ENCODE measurements at regions not wholly inside any gene's neighbourhood (a gene's known extent, or its start where the extent isn't known, plus 50 kb on each side); places are given as distances from the start of the nearest gene placed in this dataset.
A peak's percentile ranks its signal among the peaks of the same experiment; 100 is the strongest.
"Not testable (repeated sequence)": the region's sequence is repeated elsewhere in the genome, so short reads cannot be mapped to it uniquely, and the experiment has no call there.

GRCh38 chr1:229140119-229140396 lies 130.9 kb upstream of the RAB4A start:
- H3K4me1 Mint-ChIP-seq = peaks cover 22% of the 10 kb centered on the region
- no peak for DNase-seq (ENCODE audit: low spot score in 2 of 2)
- H3K36me3 Mint-ChIP-seq = no peaks in the 10 kb centered on the region
- ATAC-seq = no peak
- no peak overlapping the region for H3K27ac Mint-ChIP-seq
- H3K4me3 Mint-ChIP-seq = no peak overlapping the region
- no peaks in the 10 kb centered on the region for H3K9me3 Mint-ChIP-seq

- DNase-seq (ENCODE audit: low spot score in 2 of 2) = no peak
- Mint-ChIP-seq H3K4me1 (peaks cover 22% of the 10 kb centered on the region), H3K4me3 (no peak overlapping the region), H3K36me3 (no peaks in the 10 kb centered on the region), H3K27ac (no peak overlapping the region), H3K9me3 (no peaks in the 10 kb centered on the region)
- ATAC-seq = no peak
Observed at GRCh38 chr1:229141271-229141670, 129.6 kb upstream of the RAB4A start.

GRCh38 chr1:229141689-229142377 lies 129.1 kb upstream of the RAB4A start:
- Mint-ChIP-seq H3K27ac (no peak overlapping the region), H3K36me3 (no peaks in the 10 kb centered on the region), H3K4me1 (peaks cover 24% of the 10 kb centered on the region), H3K4me3 (no peak overlapping the region), H3K9me3 (no peaks in the 10 kb centered on the region)
- DNase-seq (ENCODE audit: low spot score in 2 of 2) = no peak
- no peak for ATAC-seq

- no peaks in the 10 kb centered on the region for H3K9me3 Mint-ChIP-seq
- peaks cover 26% of the 10 kb centered on the region for H3K4me1 Mint-ChIP-seq
- no peak for DNase-seq (ENCODE audit: low spot score in 2 of 2)
- no peaks in the 10 kb centered on the region for H3K36me3 Mint-ChIP-seq
- H3K4me3 Mint-ChIP-seq = no peak overlapping the region
- H3K27ac Mint-ChIP-seq = no peak overlapping the region
- no peak for ATAC-seq
Observed at GRCh38 chr1:229142471-229142870, 128.4 kb upstream of the RAB4A start.

- Mint-ChIP-seq H3K4me3 (no peak overlapping the region), H3K9me3 (no peaks in the 10 kb centered on the region), H3K36me3 (no peaks in the 10 kb centered on the region), H3K4me1 (peaks cover 7% of the 10 kb centered on the region), H3K27ac (no peak overlapping the region)
- DNase-seq (ENCODE audit: low spot score in 2 of 2) (no peak), ATAC-seq (no peak)
Observed at GRCh38 chr1:229146647-229147046, 124.3 kb upstream of the RAB4A start.

GRCh38 chr1:229147072-229147471 lies 123.8 kb upstream of the RAB4A start:
- Mint-ChIP-seq H3K4me1 (peaks cover 7% of the 10 kb centered on the region), H3K36me3 (no peaks in the 10 kb centered on the region), H3K27ac (no peak overlapping the region), H3K9me3 (no peaks in the 10 kb centered on the region), H3K4me3 (no peak overlapping the region)
- DNase-seq (ENCODE audit: low spot score in 2 of 2) (no peak), ATAC-seq (no peak)

- no peaks in the 10 kb centered on the region for H3K9me3 Mint-ChIP-seq
- no peak for ATAC-seq
- no peak overlapping the region for H3K4me3 Mint-ChIP-seq
- peaks cover 7% of the 10 kb centered on the region for H3K4me1 Mint-ChIP-seq
- H3K36me3 Mint-ChIP-seq = no peaks in the 10 kb centered on the region
- DNase-seq (ENCODE audit: low spot score in 2 of 2) = no peak
- no peak overlapping the region for H3K27ac Mint-ChIP-seq
Observed at GRCh38 chr1:229148041-229148671, 122.8 kb upstream of the RAB4A start.

GRCh38 chr1:229148743-229149142 lies 122.2 kb upstream of the RAB4A start:
- Mint-ChIP-seq H3K27ac (no peak overlapping the region), H3K36me3 (no peaks in the 10 kb centered on the region), H3K4me3 (no peak overlapping the region), H3K9me3 (no peaks in the 10 kb centered on the region), H3K4me1 (peaks cover 7% of the 10 kb centered on the region)
- peak; percentile 26 for ATAC-seq
- DNase-seq (ENCODE audit: low spot score in 2 of 2) = no peak

- Mint-ChIP-seq H3K27ac (no peak overlapping the region), H3K9me3 (no peaks in the 10 kb centered on the region), H3K4me1 (peaks cover 7% of the 10 kb centered on the region), H3K4me3 (no peak overlapping the region), H3K36me3 (no peaks in the 10 kb centered on the region)
- ATAC-seq (peak; percentile 8), DNase-seq (ENCODE audit: low spot score in 2 of 2) (no peak)
Observed at GRCh38 chr1:229149435-229149834, 121.5 kb upstream of the RAB4A start.

GRCh38 chr1:229150518-229150917 lies 120.4 kb upstream of the RAB4A start:
- H3K27ac Mint-ChIP-seq = no peak overlapping the region
- DNase-seq (ENCODE audit: low spot score in 2 of 2) = no peak
- ATAC-seq = no peak
- no peaks in the 10 kb centered on the region for H3K9me3 Mint-ChIP-seq
- H3K4me1 Mint-ChIP-seq = peaks cover 11% of the 10 kb centered on the region
- no peak overlapping the region for H3K4me3 Mint-ChIP-seq
- no peaks in the 10 kb centered on the region for H3K36me3 Mint-ChIP-seq

GRCh38 chr1:229151412-229151811 lies 119.5 kb upstream of the RAB4A start:
- not testable (repeated sequence) for H3K4me3 Mint-ChIP-seq; H3K36me3 Mint-ChIP-seq; H3K9me3 Mint-ChIP-seq; ATAC-seq; H3K27ac Mint-ChIP-seq; DNase-seq (ENCODE audit: low spot score in 2 of 2)
- peaks cover 15% of the 10 kb centered on the region for H3K4me1 Mint-ChIP-seq

GRCh38 chr1:229152311-229152710 lies 118.6 kb upstream of the RAB4A start:
- no peak for DNase-seq (ENCODE audit: low spot score in 2 of 2)
- ATAC-seq = no peak
- no peaks in the 10 kb centered on the region for H3K9me3 Mint-ChIP-seq
- no peaks in the 10 kb centered on the region for H3K36me3 Mint-ChIP-seq
- peaks cover 14% of the 10 kb centered on the region for H3K4me1 Mint-ChIP-seq
- no peak overlapping the region for H3K27ac Mint-ChIP-seq
- no peak overlapping the region for H3K4me3 Mint-ChIP-seq

GRCh38 chr1:229153955-229154548 lies 116.9 kb upstream of the RAB4A start:
- no peak overlapping the region for H3K27ac Mint-ChIP-seq
- no peaks in the 10 kb centered on the region for H3K9me3 Mint-ChIP-seq
- no peaks in the 10 kb centered on the region for H3K36me3 Mint-ChIP-seq
- peaks cover 14% of the 10 kb centered on the region for H3K4me1 Mint-ChIP-seq
- H3K4me3 Mint-ChIP-seq = no peak overlapping the region
- DNase-seq (ENCODE audit: low spot score in 2 of 2) = no peak
- ATAC-seq = no peak

GRCh38 chr1:229154811-229155210 lies 116.1 kb upstream of the RAB4A start:
- Mint-ChIP-seq H3K9me3 (no peaks in the 10 kb centered on the region), H3K27ac (no peak overlapping the region), H3K4me3 (no peak overlapping the region), H3K4me1 (peaks cover 14% of the 10 kb centered on the region), H3K36me3 (no peaks in the 10 kb centered on the region)
- ATAC-seq (no peak), DNase-seq (ENCODE audit: low spot score in 2 of 2) (no peak)

GRCh38 chr1:229155472-229155871 lies 115.4 kb upstream of the RAB4A start:
- ATAC-seq (peak; percentile 55), DNase-seq (ENCODE audit: low spot score in 2 of 2) (no peak)
- Mint-ChIP-seq H3K9me3 (no peaks in the 10 kb centered on the region), H3K36me3 (no peaks in the 10 kb centered on the region), H3K4me3 (no peak overlapping the region), H3K4me1 (peaks cover 14% of the 10 kb centered on the region), H3K27ac (no peak overlapping the region)

GRCh38 chr1:229156872-229157271 lies 114.0 kb upstream of the RAB4A start:
- no peak for ATAC-seq
- no peak overlapping the region for H3K4me3 Mint-ChIP-seq
- peak overlapping the region; percentile 43 for H3K27ac Mint-ChIP-seq
- H3K9me3 Mint-ChIP-seq = no peaks in the 10 kb centered on the region
- peaks cover 14% of the 10 kb centered on the region for H3K4me1 Mint-ChIP-seq
- DNase-seq (ENCODE audit: low spot score in 2 of 2) = no peak
- H3K36me3 Mint-ChIP-seq = no peaks in the 10 kb centered on the region

Measured in stimulated activated effector memory CD8-positive, alpha-beta T cell treated with anti-CD3 and anti-CD28 coated beads, Interleukin-12 subunit alpha, Interleukin-12 subunit beta, amount 100 ng/mL, for 72 hours (primary cell).